C4-2B (cell line): ENCODE measurements at regions not wholly inside any gene's neighbourhood (a gene's known extent, or its start where the extent isn't known, plus 50 kb on each side); places are given as distances from the start of the nearest gene placed in this dataset.

Experiments
- H3K27ac ChIP-seq: fragments of 450-650 bp; 2 replicates; pipeline ENCODE4 v1.5.1; 2017
- ZFX ChIP-seq: fragments of 450-650 bp; IDR thresholded peaks from 2 replicates; pipeline ENCODE4 v1.6.1; 2017
- TF ChIP-seq, protein P1 (sequence below): fragments of 450-650 bp; conservative IDR thresholded peaks from 2 replicates; pipeline ENCODE4 v1.5.1; 2017; ENCODE audit warnings: mild to moderate bottlenecking

DNA sequence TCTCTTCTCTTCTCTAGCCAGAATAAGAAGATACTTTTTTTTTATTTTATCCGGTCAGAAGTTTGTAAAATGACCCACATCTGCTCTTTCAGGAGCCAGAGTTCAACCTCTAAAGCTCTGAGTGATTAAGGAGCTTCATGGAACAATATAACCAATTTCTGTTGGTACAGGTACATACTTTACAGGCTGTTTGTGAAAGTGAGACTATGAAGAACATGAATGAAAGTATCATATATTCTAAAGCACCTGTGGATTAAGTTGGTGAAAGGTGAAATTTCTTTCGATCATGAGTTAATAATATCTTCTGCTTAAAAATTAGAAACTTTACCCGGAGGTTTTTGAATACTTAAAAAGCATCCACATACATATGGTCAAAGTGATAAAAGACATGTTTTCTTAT lies 65.2 kb downstream of the DMRT2 start:
- H3K27ac ChIP-seq = no peak overlapping the region
- TF ChIP-seq, protein P1, sequence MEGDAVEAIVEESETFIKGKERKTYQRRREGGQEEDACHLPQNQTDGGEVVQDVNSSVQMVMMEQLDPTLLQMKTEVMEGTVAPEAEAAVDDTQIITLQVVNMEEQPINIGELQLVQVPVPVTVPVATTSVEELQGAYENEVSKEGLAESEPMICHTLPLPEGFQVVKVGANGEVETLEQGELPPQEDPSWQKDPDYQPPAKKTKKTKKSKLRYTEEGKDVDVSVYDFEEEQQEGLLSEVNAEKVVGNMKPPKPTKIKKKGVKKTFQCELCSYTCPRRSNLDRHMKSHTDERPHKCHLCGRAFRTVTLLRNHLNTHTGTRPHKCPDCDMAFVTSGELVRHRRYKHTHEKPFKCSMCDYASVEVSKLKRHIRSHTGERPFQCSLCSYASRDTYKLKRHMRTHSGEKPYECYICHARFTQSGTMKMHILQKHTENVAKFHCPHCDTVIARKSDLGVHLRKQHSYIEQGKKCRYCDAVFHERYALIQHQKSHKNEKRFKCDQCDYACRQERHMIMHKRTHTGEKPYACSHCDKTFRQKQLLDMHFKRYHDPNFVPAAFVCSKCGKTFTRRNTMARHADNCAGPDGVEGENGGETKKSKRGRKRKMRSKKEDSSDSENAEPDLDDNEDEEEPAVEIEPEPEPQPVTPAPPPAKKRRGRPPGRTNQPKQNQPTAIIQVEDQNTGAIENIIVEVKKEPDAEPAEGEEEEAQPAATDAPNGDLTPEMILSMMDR = no peak
- no peak for TF ChIP-seq ZFX

DNA sequence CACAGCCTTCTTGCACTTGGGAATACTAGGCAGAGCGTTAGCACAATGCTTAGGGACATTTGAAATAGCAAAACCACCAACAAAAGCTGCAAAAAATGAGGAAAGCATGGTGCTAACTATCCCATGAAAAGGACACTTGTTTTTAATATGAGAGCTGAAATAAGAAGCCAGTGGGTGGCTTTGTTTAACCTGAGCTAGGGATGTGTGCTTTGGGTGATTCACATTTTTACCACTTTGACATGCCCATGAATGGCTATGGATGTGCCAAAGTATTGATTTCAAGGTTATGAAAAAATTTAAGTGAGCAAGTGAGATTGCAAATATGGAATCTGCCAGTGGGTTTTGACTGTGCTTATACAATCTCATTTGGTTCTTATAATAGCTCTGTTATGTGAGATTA lies 67.3 kb downstream of the DMRT2 start:
- no peak for TF ChIP-seq ZFX
- TF ChIP-seq, protein P1 = no peak
- H3K27ac ChIP-seq = no peak overlapping the region

DNA sequence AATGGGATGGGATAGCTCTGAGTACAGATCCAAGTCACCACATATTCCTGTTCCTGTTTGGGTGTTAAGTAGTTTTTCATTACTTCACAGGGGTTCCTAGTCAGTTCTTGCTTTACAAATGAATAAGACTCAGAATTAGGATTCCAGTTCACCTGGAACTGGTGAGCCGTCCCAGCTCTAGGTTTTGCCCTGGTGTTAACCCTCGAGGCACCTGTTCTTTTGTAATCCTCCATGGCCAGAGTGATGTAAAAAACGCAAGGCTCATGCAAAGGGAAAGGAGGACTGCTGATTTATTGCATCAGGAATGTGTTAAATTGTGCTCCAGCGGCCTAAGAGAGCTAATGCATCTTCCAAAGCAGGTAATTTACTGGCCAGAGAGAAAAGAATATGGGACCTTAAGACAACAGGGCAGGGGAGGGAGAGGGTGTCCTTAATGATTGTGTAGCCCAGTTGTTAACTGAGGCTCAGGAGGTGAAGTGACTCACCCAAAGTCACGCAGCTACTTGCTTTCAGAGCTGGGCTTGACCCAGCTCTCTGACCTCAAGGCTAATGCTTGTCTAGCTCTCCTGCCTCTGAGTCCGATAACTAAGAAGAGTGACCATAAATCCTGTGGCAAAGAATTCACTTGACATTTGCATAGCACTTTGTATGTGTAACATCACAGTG lies 70.5 kb downstream of the DMRT2 start:
- TF ChIP-seq, protein P1 = no peak
- no peak for TF ChIP-seq ZFX
- no peak overlapping the region for H3K27ac ChIP-seq

DNA sequence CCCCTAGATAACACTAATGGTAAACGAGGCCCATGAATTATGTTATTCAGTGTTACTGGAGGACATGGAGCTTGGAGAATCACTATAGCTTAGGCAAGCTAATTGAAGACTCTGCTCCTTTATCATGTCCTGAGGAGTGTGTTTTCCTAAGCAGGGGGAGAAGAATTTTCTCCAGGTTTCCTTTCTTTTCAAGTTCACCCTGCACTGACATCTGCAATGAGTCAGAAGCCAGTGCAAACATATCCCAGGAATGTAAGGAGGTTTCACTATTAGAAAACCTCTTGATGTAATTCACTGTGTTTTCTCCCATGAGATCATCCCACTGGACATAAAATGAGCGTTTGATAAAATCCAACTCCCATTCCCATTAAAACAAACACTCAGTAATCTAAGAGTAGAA lies 75.6 kb downstream of the DMRT2 start:
- TF ChIP-seq, protein P1 = no peak
- TF ChIP-seq ZFX = no peak
- no peak overlapping the region for H3K27ac ChIP-seq

DNA sequence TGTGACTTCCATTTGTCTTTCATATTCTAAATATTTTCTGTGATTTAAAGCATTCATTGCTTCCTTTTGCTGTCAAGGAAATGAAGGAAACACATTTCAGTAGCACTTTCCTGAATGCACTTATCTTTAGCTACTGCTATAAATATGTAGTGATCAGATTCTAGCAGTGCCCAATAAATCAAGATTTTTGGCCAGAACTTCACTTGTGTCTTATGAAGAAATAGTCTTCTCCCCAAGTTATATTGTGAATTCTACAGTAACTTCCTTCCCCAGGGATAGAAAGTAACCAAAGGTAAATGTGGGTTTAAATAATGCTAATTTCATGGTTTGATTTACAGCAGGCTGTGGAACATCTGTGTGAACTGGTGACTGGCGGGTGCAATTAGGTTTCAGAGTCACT lies 77.9 kb downstream of the DMRT2 start:
- no peak overlapping the region for H3K27ac ChIP-seq
- TF ChIP-seq ZFX = no peak
- TF ChIP-seq, protein P1 = no peak

DNA sequence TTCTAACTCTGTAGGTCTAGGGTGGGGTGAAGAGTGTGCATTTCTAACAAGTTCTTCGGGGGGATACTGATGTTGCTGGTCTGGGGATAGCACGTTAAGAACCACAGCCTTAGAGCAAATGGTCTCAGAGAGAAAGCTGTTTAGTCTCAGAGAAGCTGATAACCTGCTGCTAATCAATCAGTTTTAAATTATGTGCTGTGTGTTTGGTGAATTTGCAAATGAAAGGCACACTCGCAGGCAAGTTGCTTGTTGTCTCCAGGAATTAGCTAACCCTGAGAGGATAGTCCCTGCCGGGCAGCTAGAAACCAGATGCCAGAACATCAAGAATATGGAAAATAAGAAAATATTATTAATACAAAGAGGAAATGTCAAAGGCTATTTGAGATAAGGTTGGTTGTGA lies 79.2 kb downstream of the DMRT2 start:
- no peak overlapping the region for H3K27ac ChIP-seq
- TF ChIP-seq, protein P1 = no peak
- TF ChIP-seq ZFX = no peak

DNA sequence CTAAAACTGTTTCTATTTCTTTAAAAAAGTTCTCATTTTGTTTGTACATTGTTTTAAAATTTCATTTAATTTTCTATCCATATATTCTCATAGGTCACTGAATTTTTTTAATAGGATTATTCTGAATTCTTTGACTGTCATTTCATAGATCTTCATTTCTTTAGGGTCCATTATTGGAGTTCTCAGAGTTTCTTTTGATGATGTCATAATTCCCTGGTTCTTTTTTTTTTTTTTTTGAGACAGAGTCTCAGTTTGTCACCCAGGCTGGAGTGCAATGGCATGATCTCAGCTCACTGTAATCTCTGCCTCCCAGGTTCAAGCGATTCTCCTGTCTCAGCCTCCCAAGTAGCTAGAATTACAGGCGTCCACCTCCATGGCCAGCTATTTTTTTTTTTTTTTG lies 89.9 kb downstream of the DMRT2 start:
- H3K27ac ChIP-seq = no peak overlapping the region
- no peak for TF ChIP-seq ZFX
- TF ChIP-seq, protein P1 = no peak
